Pons (tissue), 1 donor: ENCODE measurements at regions not wholly inside any gene's neighbourhood (a gene's known extent, or its start where the extent isn't known, plus 50 kb on each side); places are given as distances from the start of the nearest gene placed in this dataset.
"Not testable (repeated sequence)": the region's sequence is repeated elsewhere in the genome, so short reads cannot be mapped to it uniquely, and the experiment has no call there.

Experiments
- DNase-seq: peaks from one replicate; pipeline ENCODE4 v3.0.0-alpha.2; 2016; ENCODE audit warnings: low spot score

GRCh38 chr1:58836408-58836807 is 52.6 kb upstream of the JUN start:
- DNase-seq = no peak

GRCh38 chr1:58837886-58838285 is 54.0 kb upstream of the JUN start:
- no peak for DNase-seq

- DNase-seq = no peak
These were observed 55.4 kb upstream of the JUN start for GRCh38 chr1:58839147-58839795.

GRCh38 chr1:58839846-58840835 is 56.3 kb upstream of the JUN start:
- DNase-seq = no peak

GRCh38 chr1:58841455-58841854 is 57.6 kb upstream of the JUN start:
- no peak for DNase-seq

- DNase-seq = no peak
These were observed 59.1 kb upstream of the JUN start for GRCh38 chr1:58842941-58843340.

GRCh38 chr1:58844176-58844575 is 60.3 kb upstream of the JUN start:
- no peak for DNase-seq

GRCh38 chr1:58845942-58846341 is 62.1 kb upstream of the JUN start:
- no peak for DNase-seq

- peak; percentile 52 for DNase-seq
These were observed 65.1 kb upstream of the JUN start for GRCh38 chr1:58848818-58849411.

- no peak for DNase-seq
These were observed 65.7 kb upstream of the JUN start for GRCh38 chr1:58849551-58849950.

- no peak for DNase-seq
These were observed 66.8 kb upstream of the JUN start for GRCh38 chr1:58850636-58851035.

GRCh38 chr1:58852731-58853485 is 69.1 kb upstream of the JUN start:
- peak; percentile 56 for DNase-seq

GRCh38 chr1:58854576-58854975 is 70.7 kb upstream of the JUN start:
- no peak for DNase-seq

GRCh38 chr1:58855274-58856165 is 71.7 kb upstream of the JUN start:
- DNase-seq = peak; percentile 33

GRCh38 chr1:58856281-58856680 is 72.4 kb upstream of the JUN start:
- not testable (repeated sequence) for DNase-seq

GRCh38 chr1:58857680-58858673 is 74.1 kb upstream of the JUN start:
- no peak for DNase-seq

GRCh38 chr1:58859769-58860485 is 76.1 kb upstream of the JUN start:
- DNase-seq = no peak

- no peak for DNase-seq
These were observed 77.2 kb upstream of the JUN start for GRCh38 chr1:58861076-58861475.

GRCh38 chr1:58861506-58861905 is 77.7 kb upstream of the JUN start:
- no peak for DNase-seq
